Effector memory CD8-positive, alpha-beta T cell (primary cell): ENCODE measurements at regions not wholly inside any gene's neighbourhood (a gene's known extent, or its start where the extent isn't known, plus 50 kb on each side); places are given as distances from the start of the nearest gene placed in this dataset.
"Not testable (repeated sequence)": the region's sequence is repeated elsewhere in the genome, so short reads cannot be mapped to it uniquely, and the experiment has no call there.

Experiments used
- ATAC-seq: fragments of 150-1000 bp; cut with Tn5 transposase; replicated peaks from 2 replicates; pipeline ENCODE4 v1.10.0; 2021; ENCODE audit warnings: mild to moderate bottlenecking, moderate library complexity
- DNase-seq, 3 experiments: peaks; one replicate each; pipeline ENCODE4 v3.0.0; 2021
- H3K27ac Mint-ChIP-seq, 2 donors: one replicate each; pipeline ENCODE4 v1.8.0; 2022; ENCODE audit warnings: mild to moderate bottlenecking in 2 of 2, mixed read lengths in 2 of 2, moderate library complexity in 2 of 2
- H3K27me3 Mint-ChIP-seq, 2 donors: one replicate each; pipeline ENCODE4 v1.8.0; 2022; ENCODE audit warnings: mixed read lengths in 2 of 2
- H3K36me3 Mint-ChIP-seq: one replicate; pipeline ENCODE4 v1.8.0; 2022; ENCODE audit warnings: mild to moderate bottlenecking, moderate library complexity, mixed read lengths; ENCODE audit not compliant: insufficient read depth
- H3K4me1 Mint-ChIP-seq, 2 donors: one replicate each; pipeline ENCODE4 v1.8.0; 2022; ENCODE audit warnings: low read depth in 2 of 2, mixed read lengths in 2 of 2
- H3K4me3 Mint-ChIP-seq, 2 donors: one replicate each; pipeline ENCODE4 v1.8.0; 2022; ENCODE audit warnings: mild to moderate bottlenecking in 2 of 2, mixed read lengths in 2 of 2, moderate library complexity in 2 of 2
- H3K9me3 Mint-ChIP-seq, 2 donors: one replicate each; pipeline ENCODE4 v1.8.0; 2022; ENCODE audit warnings: mixed read lengths in 2 of 2

DNA sequence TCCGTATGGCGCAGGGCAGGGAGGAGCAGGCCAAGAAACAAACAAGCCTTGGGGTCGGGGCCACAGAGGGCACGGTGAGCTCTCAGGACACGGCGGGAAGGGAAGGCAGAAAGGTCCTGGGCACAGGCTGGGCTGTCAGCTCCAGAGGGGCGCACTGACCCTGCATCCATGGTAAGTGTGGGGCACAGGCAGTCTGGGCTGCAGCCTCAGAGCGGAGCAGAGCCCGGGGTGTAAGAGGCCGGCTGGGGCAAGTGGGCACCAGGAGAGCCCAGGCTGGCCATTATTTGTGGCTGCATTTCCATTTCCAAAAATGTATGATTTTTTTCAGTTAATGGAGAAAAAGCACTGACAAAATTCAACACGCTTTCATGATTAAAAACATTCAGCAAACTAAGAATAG is 188.8 kb upstream of the PRKX start:
- H3K9me3 Mint-ChIP-seq, DNase-seq, H3K27ac Mint-ChIP-seq, ATAC-seq, H3K36me3 Mint-ChIP-seq, H3K4me1 Mint-ChIP-seq, H3K4me3 Mint-ChIP-seq, H3K27me3 Mint-ChIP-seq: not testable (repeated sequence)

- not testable (repeated sequence) for H3K9me3 Mint-ChIP-seq, H3K27ac Mint-ChIP-seq
Observed at GRCh38 chrX:3896755-3897154, 183.3 kb upstream of the PRKX start.

GRCh38 chrX:3882553-3882920 is 169.1 kb upstream of the PRKX start:
- not testable (repeated sequence) for ATAC-seq, DNase-seq, H3K4me3 Mint-ChIP-seq, H3K27ac Mint-ChIP-seq, H3K9me3 Mint-ChIP-seq, H3K4me1 Mint-ChIP-seq, H3K27me3 Mint-ChIP-seq, H3K36me3 Mint-ChIP-seq

More at GRCh38 chrX:3896755-3897154, 183.3 kb upstream of the PRKX start:
- not testable (repeated sequence) for H3K4me1 Mint-ChIP-seq, DNase-seq, H3K4me3 Mint-ChIP-seq, H3K36me3 Mint-ChIP-seq, ATAC-seq, H3K27me3 Mint-ChIP-seq

DNA sequence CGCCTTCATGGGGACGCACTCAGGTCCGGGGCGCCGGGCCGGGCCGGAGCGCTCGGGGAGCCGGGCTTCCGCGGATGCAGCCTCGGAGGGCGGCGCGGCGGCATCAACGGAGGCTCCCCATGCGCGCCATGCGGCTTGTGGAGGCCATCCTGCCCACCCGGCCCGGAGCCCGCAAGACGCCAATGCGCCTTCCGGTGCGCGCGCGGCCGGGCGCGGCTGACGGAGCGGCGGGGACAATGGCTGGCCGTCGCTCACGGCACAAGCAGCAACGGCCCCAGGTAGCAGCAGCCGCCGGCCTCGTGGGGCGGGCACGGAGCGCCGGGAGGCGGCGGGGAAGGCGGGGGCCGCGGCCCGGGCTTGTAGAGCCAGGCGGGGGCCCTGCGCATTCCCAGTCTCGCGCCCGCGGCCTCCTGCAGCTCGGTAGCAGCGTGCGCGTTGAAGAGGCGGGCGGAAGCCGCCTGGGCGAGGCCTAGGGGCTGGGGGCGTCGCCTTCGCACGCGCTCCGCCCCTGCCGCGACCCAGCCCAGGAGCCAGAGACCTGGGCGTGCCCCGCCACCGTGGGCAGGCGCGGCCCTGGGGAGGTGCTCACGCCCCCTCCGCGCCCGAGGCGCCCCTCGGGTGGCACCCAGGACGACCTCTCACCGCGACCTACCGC is 168.6 kb upstream of the PRKX start:
- peak; percentile 91 for ATAC-seq
- H3K9me3 Mint-ChIP-seq, DNase-seq, H3K4me3 Mint-ChIP-seq, H3K4me1 Mint-ChIP-seq, H3K27ac Mint-ChIP-seq, H3K36me3 Mint-ChIP-seq, H3K27me3 Mint-ChIP-seq: not testable (repeated sequence)

DNA sequence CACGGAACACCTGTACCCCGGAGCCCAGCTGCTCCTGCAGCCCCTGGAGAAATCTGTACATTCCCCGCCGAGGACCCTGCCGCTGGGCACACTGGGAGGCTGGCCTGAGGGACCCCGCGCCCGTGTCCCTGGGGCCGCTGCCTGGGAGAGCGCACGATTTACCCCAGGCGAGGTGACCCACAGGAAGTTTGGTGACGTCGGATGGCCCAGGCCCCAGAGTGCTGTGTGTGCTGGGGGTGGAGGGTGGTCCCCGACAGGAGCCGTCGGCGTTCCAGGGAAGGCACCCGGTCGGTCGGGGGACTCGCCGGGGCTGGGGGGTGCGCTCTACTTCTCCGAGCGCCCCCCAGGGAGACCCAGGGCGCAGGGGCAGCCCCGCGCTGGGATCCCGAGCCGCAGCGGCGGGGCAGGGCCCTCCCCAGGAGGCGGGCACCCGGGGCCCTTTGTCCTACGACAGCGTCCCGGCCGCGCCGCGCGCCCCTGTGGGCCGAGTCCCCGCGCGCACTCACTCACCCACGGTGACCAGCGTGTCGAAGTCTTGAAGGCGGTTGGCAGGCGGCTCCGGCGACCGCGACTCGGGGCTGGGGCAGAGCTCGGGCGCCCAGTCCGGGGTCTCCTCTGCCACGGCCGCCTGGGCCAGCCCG is 167.9 kb upstream of the PRKX start:
- H3K4me3 Mint-ChIP-seq, H3K36me3 Mint-ChIP-seq, H3K27me3 Mint-ChIP-seq, DNase-seq, H3K9me3 Mint-ChIP-seq, H3K4me1 Mint-ChIP-seq, H3K27ac Mint-ChIP-seq: not testable (repeated sequence)
- ATAC-seq = peak; percentile 39

- not testable (repeated sequence) for H3K4me1 Mint-ChIP-seq, H3K36me3 Mint-ChIP-seq, H3K4me3 Mint-ChIP-seq, H3K27me3 Mint-ChIP-seq, H3K9me3 Mint-ChIP-seq, DNase-seq, H3K27ac Mint-ChIP-seq, ATAC-seq
Observed at GRCh38 chrX:3876393-3876792, 162.9 kb upstream of the PRKX start.

GRCh38 chrX:3875638-3876037 is 162.2 kb upstream of the PRKX start:
- H3K4me1 Mint-ChIP-seq, DNase-seq, H3K9me3 Mint-ChIP-seq, H3K27me3 Mint-ChIP-seq, H3K36me3 Mint-ChIP-seq, H3K27ac Mint-ChIP-seq, H3K4me3 Mint-ChIP-seq: not testable (repeated sequence)
- ATAC-seq = peak; percentile 39

DNA sequence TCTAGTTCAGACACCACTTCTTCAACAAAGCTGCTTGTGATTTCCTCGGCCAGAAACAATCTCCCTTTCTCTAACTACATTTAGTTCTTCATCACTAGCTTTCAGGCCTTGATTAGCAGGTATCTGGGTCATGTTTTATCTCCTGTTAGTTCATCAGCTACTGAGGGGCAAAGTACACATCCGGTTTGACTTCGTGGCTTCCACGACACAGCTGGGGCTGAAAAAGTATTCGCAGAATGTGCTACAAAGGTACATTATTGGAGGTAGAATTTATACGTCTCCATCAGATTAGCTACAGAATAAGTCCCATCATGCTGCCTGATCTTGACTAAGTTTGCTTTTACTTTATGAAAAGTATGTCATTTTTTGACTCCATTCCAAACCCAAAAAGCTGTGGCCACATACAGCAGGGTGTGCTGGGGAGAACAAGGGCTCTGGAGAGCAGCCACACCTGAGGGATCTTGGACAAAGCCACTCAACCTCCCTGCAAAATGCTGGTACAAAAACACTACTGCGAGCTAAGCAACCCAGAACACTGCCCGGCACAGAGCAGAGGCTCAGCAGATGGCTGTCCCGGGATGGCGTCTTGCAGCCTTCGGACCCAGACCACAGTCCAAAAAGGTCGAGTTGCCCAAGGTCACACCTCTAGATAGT is 158.9 kb upstream of the PRKX start:
- ATAC-seq (peak; percentile 85), DNase-seq (peak in 2 of 3 experiments; percentile 0 to 1)
- H3K27me3 Mint-ChIP-seq, H3K9me3 Mint-ChIP-seq, H3K27ac Mint-ChIP-seq, H3K4me1 Mint-ChIP-seq, H3K36me3 Mint-ChIP-seq: not testable (repeated sequence)
- H3K4me3 Mint-ChIP-seq = peak overlapping the region in 1 of 2 donors; percentile 46

GRCh38 chrX:3867067-3867831 is 153.8 kb upstream of the PRKX start:
- not testable (repeated sequence) for H3K4me3 Mint-ChIP-seq, H3K36me3 Mint-ChIP-seq, H3K9me3 Mint-ChIP-seq, DNase-seq, ATAC-seq, H3K27ac Mint-ChIP-seq, H3K4me1 Mint-ChIP-seq, H3K27me3 Mint-ChIP-seq

GRCh38 chrX:3858332-3858731 is 144.9 kb upstream of the PRKX start:
- not testable (repeated sequence) for H3K27me3 Mint-ChIP-seq, H3K36me3 Mint-ChIP-seq, H3K4me3 Mint-ChIP-seq, H3K4me1 Mint-ChIP-seq, H3K9me3 Mint-ChIP-seq, DNase-seq, ATAC-seq, H3K27ac Mint-ChIP-seq

DNA sequence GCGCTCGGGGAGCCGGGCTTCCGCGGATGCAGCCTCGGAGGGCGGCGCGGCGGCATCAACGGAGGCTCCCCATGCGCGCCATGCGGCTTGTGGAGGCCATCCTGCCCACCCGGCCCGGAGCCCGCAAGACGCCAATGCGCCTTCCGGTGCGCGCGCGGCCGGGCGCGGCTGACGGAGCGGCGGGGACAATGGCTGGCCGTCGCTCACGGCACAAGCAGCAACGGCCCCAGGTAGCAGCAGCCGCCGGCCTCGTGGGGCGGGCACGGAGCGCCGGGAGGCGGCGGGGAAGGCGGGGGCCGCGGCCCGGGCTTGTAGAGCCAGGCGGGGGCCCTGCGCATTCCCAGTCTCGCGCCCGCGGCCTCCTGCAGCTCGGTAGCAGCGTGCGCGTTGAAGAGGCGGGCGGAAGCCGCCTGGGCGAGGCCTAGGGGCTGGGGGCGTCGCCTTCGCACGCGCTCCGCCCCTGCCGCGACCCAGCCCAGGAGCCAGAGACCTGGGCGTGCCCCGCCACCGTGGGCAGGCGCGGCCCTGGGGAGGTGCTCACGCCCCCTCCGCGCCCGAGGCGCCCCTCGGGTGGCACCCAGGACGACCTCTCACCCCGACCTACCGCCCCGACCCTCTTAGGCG is 130.2 kb upstream of the PRKX start:
- not testable (repeated sequence) for H3K27me3 Mint-ChIP-seq, H3K4me1 Mint-ChIP-seq, H3K9me3 Mint-ChIP-seq, H3K27ac Mint-ChIP-seq, H3K36me3 Mint-ChIP-seq, H3K4me3 Mint-ChIP-seq
- peak; percentile 83 for ATAC-seq
- DNase-seq = peak in 1 of 3 experiments; percentile 3

DNA sequence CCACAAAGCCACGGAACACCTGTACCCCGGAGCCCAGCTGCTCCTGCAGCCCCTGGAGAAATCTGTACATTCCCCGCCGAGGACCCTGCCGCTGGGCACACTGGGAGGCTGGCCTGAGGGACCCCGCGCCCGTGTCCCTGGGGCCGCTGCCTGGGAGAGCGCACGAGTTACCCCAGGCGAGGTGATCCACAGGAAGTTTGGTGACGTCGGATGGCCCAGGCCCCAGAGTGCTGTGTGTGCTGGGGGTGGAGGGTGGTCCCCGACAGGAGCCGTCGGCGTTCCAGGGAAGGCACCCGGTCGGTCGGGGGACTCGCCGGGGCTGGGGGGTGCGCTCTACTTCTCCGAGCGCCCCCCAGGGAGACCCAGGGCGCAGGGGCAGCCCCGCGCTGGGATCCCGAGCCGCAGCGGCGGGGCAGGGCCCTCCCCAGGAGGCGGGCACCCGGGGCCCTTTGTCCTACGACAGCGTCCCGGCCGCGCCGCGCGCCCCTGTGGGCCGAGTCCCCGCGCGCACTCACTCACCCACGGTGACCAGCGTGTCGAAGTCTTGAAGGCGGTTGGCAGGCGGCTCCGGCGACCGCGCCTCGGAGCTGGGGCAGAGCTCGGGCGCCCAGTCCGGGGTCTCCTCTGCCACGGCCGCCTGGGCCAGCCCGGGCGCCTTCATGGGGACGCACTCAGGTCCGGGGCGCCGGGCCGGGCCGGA is 129.5 kb upstream of the PRKX start:
- DNase-seq (peak; percentile 0 to 5 (median 1)), ATAC-seq (peak; percentile 62)
- not testable (repeated sequence) for H3K27me3 Mint-ChIP-seq, H3K36me3 Mint-ChIP-seq, H3K9me3 Mint-ChIP-seq, H3K4me1 Mint-ChIP-seq, H3K27ac Mint-ChIP-seq
- peak overlapping the region; percentile 31 to 51 for H3K4me3 Mint-ChIP-seq

GRCh38 chrX:3838754-3839153 is 125.3 kb upstream of the PRKX start:
- ATAC-seq, H3K36me3 Mint-ChIP-seq, H3K4me3 Mint-ChIP-seq, H3K4me1 Mint-ChIP-seq, H3K27me3 Mint-ChIP-seq, H3K9me3 Mint-ChIP-seq, DNase-seq, H3K27ac Mint-ChIP-seq: not testable (repeated sequence)
